Naive thymus-derived CD8-positive, alpha-beta T cell (primary cell): ENCODE measurements at regions not wholly inside any gene's neighbourhood (a gene's known extent, or its start where the extent isn't known, plus 50 kb on each side); places are given as distances from the start of the nearest gene placed in this dataset.

Experiments
- ATAC-seq, 2 donors: fragments of 150-1000 bp; cut with Tn5 transposase in 1 of 2; sonication (Bioruptor Pico), chemical (Tn5 transposase) in 1 of 2; 1 replicate in 1 of 2; 2 replicates in 1 of 2; pipeline ENCODE4 v1.10.0; 2021; ENCODE audit warnings: mild to moderate bottlenecking in 2 of 2, moderate library complexity in 2 of 2
- POLR2A ChIA-PET: fragments of 350-600 bp; sonication (Branson Sonifier 250); formaldehyde crosslinking; loops from one replicate; lab custom pipeline; 2021; ENCODE audit warnings: antibody characterized with exemption; lab: Charles Lee
- DNase-seq, 10 donors: peaks; one replicate each; pipeline versions ENCODE4 v3.0.0 to v3.0.0-alpha.2; 2020 to 2022
- H3K27ac Mint-ChIP-seq, 10 donors: one replicate each; pipeline ENCODE4 v1.8.0; 2020 to 2022; ENCODE audit warnings: mild to moderate bottlenecking in 10 of 10, mixed read lengths in 10 of 10, moderate library complexity in 4 of 10, inconsistent platforms in 1 of 10
- H3K27me3 Mint-ChIP-seq, 5 donors: one replicate each; pipeline ENCODE4 v1.8.0; 2021 to 2022; ENCODE audit warnings: mixed read lengths in 5 of 5
- H3K36me3 Mint-ChIP-seq, 3 donors: one replicate each; pipeline ENCODE4 v1.8.0; 2020 to 2022; ENCODE audit warnings: mixed read lengths in 3 of 3, mild to moderate bottlenecking in 2 of 3, inconsistent platforms in 1 of 3
- H3K4me1 Mint-ChIP-seq, 4 donors: one replicate each; pipeline ENCODE4 v1.8.0; 2021 to 2022; ENCODE audit warnings: mixed read lengths in 4 of 4
- H3K4me3 Mint-ChIP-seq, 10 donors: one replicate each; pipeline ENCODE4 v1.8.0; 2020 to 2022; ENCODE audit warnings: mild to moderate bottlenecking in 10 of 10, mixed read lengths in 10 of 10, moderate library complexity in 6 of 10, inconsistent platforms in 1 of 10
- H3K9me3 Mint-ChIP-seq, 9 donors: one replicate each; pipeline ENCODE4 v1.8.0; 2020 to 2022; ENCODE audit warnings: mixed read lengths in 9 of 9, mild to moderate bottlenecking in 3 of 9, inconsistent platforms in 1 of 9, moderate library complexity in 1 of 9

DNA sequence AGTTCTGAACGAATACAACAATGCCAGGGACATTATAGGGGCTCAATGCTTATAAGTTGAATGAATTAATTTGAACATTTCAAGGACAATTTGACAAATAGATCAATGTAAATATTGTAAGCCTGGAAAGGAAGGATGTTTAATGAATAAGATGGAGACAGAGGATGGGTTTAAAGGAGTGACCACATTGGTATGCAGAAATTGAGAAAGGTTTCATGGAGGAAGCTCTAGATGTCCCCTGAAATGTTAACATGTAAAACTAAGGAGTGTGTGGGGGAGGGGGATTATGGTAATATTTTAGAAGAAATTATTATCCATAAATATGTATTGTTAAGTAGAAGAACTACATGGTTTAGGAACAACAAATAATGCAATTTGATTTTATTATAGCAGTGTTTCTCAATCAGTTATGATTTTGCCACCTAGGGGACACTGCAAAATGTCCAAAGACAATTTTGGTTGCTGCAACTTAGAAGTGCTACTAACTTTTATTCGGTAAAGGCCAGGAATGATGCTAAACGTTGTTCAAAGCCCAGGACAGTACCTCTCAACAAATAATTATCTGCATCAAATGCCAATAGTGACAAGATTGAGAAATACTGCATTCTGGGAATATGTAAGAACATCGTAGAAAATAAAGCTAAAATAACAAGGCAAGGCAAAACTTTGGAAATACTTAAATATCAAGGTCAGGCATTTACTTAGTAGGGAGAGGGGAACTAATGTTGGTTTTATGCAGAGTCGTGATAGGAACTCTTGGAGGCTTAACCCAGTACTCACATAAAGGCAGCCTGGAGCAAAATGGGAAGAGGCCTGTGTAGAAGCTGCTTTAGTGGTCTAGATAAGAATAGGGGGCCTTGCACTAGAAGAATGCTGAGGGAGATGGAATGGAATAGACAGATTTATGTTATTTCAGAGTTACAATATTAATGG is 686.9 kb upstream of the CITED2 start:
- no peaks in the 10 kb centered on the region for H3K36me3 Mint-ChIP-seq
- no peak overlapping the region for H3K27ac Mint-ChIP-seq
- no peak for ATAC-seq
- no peak for DNase-seq
- no peaks in the 10 kb centered on the region for H3K4me1 Mint-ChIP-seq
- H3K4me3 Mint-ChIP-seq: no peak overlapping the region
- H3K27me3 Mint-ChIP-seq: peaks cover 0 to 21% (median 8%) of the 10 kb centered on the region in 5 donors
- POLR2A ChIA-PET: no interaction called here
- H3K9me3 Mint-ChIP-seq: peaks cover 0 to 2% (median 0%) of the 10 kb centered on the region in 9 donors

DNA sequence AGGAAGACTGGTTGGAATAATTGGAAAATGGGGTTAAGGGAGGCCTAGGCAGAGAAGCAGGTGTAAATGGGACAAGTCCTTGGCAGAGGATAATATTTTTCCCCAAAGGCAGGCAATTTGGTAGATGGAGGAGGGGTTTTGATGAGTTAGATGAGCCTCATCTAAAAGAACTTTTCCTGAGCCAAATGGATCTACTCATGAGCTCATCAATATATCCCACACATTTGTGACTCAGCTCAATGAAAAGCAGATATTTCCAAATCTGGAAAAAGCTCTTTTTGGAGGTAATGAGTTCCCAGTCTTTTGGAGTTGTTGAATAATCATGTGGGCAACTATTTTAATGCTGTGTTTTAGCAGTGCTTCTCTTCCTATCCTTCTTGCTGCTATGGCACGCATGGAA is 685.5 kb upstream of the CITED2 start:
- Mint-ChIP-seq H3K4me3 (no peak overlapping the region), H3K27me3 (peaks cover 0 to 22% (median 8%) of the 10 kb centered on the region in 5 donors), H3K36me3 (no peaks in the 10 kb centered on the region), H3K9me3 (peaks cover 0 to 2% (median 0%) of the 10 kb centered on the region in 9 donors), H3K27ac (no peak overlapping the region), H3K4me1 (no peaks in the 10 kb centered on the region)
- DNase-seq: no peak
- POLR2A ChIA-PET: no interaction called here
- no peak for ATAC-seq

DNA sequence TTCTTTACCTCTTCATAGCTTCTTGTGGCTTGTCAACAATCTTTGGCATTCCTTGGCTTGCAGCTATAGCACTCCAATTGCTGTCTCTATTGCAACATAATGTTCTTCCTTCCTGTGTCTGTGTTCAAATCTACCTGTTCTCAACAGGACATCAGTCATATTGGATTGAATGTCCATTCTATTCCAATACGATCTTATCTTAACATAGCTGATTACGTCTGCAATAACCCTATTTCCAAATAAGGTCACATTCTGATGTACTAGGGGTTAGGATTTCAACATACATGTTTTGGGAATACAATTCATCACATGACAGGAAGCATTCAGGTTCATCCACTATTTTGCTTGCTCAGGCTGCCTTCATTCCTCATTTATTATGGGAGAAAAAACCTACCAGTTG is 684.4 kb upstream of the CITED2 start:
- POLR2A ChIA-PET: no interaction called here
- Mint-ChIP-seq H3K4me1 (no peaks in the 10 kb centered on the region), H3K27ac (no peak overlapping the region), H3K27me3 (peaks cover 0 to 22% (median 8%) of the 10 kb centered on the region in 5 donors), H3K4me3 (no peak overlapping the region), H3K9me3 (peaks cover 0 to 2% (median 0%) of the 10 kb centered on the region in 9 donors), H3K36me3 (no peaks in the 10 kb centered on the region)
- no peak for ATAC-seq
- DNase-seq: no peak

DNA sequence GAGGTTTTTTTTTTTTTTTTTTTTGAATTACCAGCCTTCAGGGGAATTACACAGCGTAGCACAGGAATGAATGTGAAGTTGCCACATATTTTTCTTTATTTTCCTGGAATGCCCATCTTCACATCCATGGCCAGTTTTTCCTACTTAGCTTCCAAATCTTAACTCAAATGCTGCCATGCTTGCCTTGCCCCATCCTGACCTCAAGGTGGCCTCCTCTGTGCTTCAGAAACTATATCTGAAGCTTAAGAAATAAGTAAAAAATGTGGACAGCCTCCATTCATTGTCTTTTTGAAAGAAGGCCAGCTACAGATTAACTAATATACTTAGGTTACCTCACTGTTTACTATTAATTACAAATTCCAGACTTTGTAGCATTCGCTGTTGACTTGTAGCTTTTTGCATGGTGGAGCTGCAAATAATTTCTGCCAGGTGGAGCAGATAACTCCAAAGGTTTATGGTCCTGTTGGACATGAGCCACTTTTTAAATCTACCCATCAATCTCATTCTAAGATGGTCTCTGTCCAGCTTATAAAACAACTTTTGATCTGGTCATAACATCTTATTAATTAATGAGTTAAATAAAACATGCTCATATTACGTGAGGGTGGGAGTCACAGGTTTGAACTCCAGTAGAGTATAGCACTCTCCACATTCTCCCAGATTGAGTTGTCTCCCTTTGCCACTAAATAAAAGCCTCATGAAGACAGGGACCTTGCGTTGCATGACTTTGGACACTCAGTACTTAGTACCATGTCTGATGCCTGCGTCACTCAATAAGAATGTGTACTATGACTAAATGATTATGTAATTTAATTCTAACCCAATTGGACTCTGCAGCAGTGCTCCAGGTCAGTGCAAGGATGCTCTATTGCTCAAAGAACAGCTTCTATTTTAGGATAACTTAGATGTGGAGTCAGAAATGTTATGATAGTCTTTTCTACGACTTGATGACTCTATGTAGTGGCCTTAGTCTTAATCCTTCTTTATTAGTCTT is 678.6 kb upstream of the CITED2 start:
- H3K36me3 Mint-ChIP-seq: no peaks in the 10 kb centered on the region
- no peak for ATAC-seq
- DNase-seq: no peak
- peaks cover 0 to 2% (median 0%) of the 10 kb centered on the region in 9 donors for H3K9me3 Mint-ChIP-seq
- H3K4me3 Mint-ChIP-seq: no peak overlapping the region
- peaks cover 0 to 25% (median 4%) of the 10 kb centered on the region in 5 donors for H3K27me3 Mint-ChIP-seq
- H3K4me1 Mint-ChIP-seq: no peaks in the 10 kb centered on the region
- POLR2A ChIA-PET: interaction anchor here (0.7 kb wide), 1 partner anchor 55 kb away, joined by 4 read pairs; no protein-coding TSS in a partner anchor
- no peak overlapping the region for H3K27ac Mint-ChIP-seq

DNA sequence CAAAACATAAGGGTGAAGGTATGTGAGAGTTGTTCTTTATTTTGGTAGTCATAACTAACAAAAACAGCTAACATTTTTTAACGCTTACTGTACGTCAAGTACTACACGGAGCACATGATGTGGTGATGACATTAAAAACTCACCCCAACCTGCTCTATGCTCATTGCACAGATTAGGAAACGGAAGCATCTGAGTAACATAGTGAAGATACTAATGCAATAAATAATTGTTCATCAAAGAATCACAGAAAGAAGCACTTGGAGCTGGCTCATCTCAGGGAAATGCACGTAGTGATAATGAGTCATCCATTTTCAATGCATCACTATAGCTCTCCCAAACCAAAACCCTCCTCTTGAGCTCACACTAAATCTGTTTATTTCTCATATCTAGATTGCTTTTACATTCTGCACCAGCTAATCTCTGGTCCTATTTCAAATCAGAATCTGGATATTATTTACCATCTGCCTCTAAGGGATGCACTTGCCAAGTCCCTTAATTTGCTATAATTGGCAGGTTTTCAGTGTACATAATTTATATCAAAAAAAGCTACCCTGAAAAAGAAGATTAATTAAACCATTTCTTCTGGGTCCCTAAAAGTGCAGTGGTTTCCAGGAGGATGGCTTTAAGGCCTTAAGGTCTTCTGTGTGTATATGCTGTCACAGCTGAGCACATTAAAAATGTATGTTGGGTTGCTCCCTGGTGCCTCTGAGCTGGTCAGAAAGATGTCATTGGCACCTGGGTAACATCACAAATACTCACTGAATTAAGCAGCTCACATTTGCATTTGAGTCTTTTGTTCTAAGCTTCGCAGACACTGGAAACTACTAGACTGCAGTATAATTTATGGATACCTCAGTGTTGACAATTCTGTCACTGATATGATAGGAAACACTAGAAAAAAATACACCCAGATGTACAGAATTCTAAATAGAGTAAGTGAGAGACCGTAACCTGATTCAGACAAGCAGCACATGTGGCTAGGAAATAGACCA is 677.4 kb upstream of the CITED2 start:
- H3K27ac Mint-ChIP-seq: no peak overlapping the region
- DNase-seq (no peak), ATAC-seq (no peak)
- peaks cover 0 to 2% (median 0%) of the 10 kb centered on the region in 9 donors for H3K9me3 Mint-ChIP-seq
- H3K4me3 Mint-ChIP-seq: no peak overlapping the region
- peaks cover 0 to 25% (median 4%) of the 10 kb centered on the region in 5 donors for H3K27me3 Mint-ChIP-seq
- no peaks in the 10 kb centered on the region for H3K4me1 Mint-ChIP-seq
- POLR2A ChIA-PET: no interaction called here
- no peaks in the 10 kb centered on the region for H3K36me3 Mint-ChIP-seq

DNA sequence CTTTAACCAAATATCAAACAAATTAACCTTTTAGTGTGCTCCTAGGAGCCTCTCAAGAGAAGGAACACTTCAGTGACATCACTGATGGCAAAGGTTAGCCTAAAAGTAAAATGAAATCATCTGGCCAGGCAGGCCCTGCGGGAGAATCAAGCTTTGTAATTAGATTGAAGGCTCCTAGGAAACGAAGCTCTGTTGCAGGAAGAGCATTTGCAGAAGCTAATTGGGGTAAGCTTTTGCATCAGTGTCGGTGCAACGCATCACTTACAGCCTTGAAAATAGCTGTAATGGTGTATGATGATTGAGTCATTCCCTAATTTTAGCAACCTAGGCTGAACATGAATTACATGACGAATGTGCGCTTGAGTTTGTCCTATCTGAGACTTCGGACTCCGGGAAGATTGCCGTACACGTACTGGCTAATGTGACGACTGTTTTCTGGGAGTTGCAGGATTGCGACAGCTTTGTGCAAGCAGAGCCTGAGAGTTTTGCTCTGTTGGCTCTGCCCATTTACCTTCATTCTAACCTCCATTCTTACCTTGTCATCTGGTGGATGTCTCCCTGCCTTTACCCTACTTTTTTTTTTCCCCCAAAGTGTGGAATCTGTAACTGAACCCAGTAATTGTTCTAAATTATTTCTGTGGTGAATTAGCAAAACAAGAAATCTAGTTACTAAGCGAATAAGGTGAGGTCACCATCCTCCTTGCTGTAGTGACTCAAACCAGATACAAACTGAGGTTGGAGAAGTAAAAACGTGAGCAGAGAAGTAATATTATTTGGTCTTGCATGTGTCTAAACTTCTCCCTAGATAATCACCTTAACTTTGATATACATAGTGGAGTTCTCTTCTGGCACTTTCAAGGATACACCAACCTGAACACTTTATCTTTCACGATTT is 675.9 kb upstream of the CITED2 start:
- POLR2A ChIA-PET: no interaction called here
- DNase-seq: no peak
- H3K4me3 Mint-ChIP-seq: peak overlapping the region in 1 of 10 donors; percentile 38
- no peak for ATAC-seq
- no peak overlapping the region for H3K27ac Mint-ChIP-seq
- no peaks in the 10 kb centered on the region for H3K36me3 Mint-ChIP-seq
- peaks cover 0 to 1% (median 0%) of the 10 kb centered on the region in 4 donors for H3K4me1 Mint-ChIP-seq
- H3K27me3 Mint-ChIP-seq: peaks cover 0 to 31% (median 4%) of the 10 kb centered on the region in 5 donors
- peaks cover 0 to 2% (median 0%) of the 10 kb centered on the region in 9 donors for H3K9me3 Mint-ChIP-seq

DNA sequence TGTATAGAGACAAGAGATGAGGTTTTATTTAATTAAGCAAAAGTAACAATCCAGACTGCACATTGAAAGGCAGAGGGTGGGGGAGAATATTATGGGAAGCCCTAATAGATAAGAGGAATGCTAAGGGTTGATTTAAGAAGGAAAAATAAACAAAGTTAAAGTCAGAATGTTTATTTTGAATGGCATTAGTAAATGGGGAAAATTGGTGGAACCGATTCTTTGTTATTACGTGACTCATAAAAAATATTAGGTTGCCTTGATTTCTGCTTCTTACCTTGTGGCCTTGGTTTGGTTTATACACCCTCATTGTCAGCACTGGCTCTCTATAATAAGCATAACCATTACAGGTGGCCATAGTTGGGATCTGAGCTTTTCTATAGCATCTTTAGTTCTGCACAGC is 674.8 kb upstream of the CITED2 start:
- Mint-ChIP-seq H3K36me3 (no peaks in the 10 kb centered on the region), H3K4me3 (no peak overlapping the region), H3K27ac (no peak overlapping the region), H3K4me1 (peaks cover 0 to 2% (median 0%) of the 10 kb centered on the region in 4 donors), H3K27me3 (peaks cover 0 to 35% (median 4%) of the 10 kb centered on the region in 5 donors), H3K9me3 (peaks cover 0 to 2% (median 0%) of the 10 kb centered on the region in 9 donors)
- no peak for ATAC-seq
- no peak for DNase-seq
- POLR2A ChIA-PET: no interaction called here

DNA sequence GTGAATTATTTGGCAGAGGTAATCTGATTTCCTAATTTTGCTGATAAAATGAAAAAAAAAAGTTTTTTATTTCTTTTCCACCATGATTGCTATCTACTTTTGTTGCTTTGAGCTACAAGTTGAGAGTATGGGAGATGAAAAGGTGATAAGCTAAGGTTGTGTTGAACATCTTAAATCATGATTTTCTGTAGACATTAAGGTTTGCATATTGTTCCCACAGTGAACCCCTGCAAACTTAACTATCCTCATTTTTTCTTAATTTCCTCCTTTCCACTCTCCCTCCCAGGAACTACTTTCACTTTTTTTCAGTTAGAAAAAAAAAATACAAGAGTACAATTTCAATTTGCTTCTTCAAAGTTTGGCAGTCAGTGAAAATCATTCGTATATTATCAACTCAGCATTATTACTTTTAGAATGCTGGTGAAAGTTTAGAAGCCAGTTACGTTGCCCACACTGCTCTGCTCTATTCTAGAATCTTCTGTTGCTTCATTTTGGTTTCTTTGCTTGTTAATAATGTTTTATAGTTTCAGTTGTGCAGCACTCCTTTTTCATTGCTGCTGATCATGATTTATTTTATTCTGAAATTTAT is 673.8 kb upstream of the CITED2 start:
- Mint-ChIP-seq H3K36me3 (no peaks in the 10 kb centered on the region), H3K4me1 (peaks cover 0 to 8% (median 0%) of the 10 kb centered on the region in 4 donors), H3K4me3 (no peak overlapping the region), H3K27me3 (peaks cover 0 to 35% (median 4%) of the 10 kb centered on the region in 5 donors), H3K27ac (no peak overlapping the region), H3K9me3 (peaks cover 0 to 2% (median 0%) of the 10 kb centered on the region in 9 donors)
- ATAC-seq: no peak
- no peak for DNase-seq
- POLR2A ChIA-PET: no interaction called here

DNA sequence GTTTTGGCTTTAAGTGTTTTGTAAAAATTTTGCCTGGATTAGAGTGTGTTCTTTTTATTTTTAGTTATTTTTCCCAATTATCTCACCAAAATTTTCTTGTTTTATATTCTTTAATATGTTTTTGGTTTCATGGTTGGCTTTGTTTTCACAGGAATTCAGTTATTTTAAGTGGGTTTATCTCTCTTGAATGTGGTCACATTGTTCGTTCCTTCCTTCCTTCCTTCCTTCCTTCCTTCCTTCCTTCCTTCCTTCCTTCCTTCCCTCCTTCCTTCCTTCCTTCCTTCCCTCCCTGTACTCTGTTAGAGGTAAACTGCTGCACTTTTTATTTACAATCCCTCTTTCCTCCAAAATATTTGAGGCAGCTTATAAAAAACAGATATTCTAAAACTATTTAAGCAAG is 672.9 kb upstream of the CITED2 start:
- peaks cover 0 to 8% (median 0%) of the 10 kb centered on the region in 4 donors for H3K4me1 Mint-ChIP-seq
- peaks cover 0 to 2% (median 0%) of the 10 kb centered on the region in 9 donors for H3K9me3 Mint-ChIP-seq
- H3K36me3 Mint-ChIP-seq: no peaks in the 10 kb centered on the region
- no peak for ATAC-seq
- DNase-seq: no peak
- H3K27ac Mint-ChIP-seq: no peak overlapping the region
- POLR2A ChIA-PET: no interaction called here
- no peak overlapping the region for H3K4me3 Mint-ChIP-seq
- peaks cover 0 to 35% (median 4%) of the 10 kb centered on the region in 5 donors for H3K27me3 Mint-ChIP-seq

DNA sequence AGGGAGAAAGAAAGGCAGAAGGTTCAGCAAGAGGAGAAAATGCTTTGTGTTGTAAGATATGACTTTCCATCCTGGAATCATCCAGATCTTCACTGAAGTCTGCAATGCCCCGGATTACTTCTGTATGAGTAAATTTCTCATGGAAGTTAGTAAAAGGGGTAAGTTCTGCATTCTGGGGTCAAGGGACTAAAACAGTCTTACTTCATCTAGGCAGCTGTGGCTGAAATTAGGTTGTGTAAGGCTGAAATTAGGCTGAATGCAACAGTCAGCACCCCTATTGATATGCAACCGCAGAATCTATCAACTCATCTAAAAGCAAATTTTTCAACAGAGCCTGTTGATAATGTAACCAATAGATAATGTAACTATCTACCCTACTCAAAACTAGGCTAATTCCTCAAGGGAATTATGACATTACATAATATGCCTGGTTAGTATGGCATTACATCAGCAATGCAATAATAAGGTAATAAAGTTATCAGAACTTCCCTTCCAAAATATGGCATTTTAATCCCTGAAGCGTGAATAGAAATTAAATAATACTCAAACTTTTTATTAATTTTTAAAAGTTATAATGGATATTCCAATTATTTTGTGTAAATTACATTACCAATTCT is 671.7 kb upstream of the CITED2 start:
- POLR2A ChIA-PET: no interaction called here
- DNase-seq (no peak), ATAC-seq (no peak)
- Mint-ChIP-seq H3K4me3 (no peak overlapping the region), H3K9me3 (peaks cover 0 to 2% (median 0%) of the 10 kb centered on the region in 9 donors), H3K4me1 (peaks cover 0 to 8% (median 0%) of the 10 kb centered on the region in 4 donors), H3K27ac (no peak overlapping the region), H3K27me3 (peaks cover 0 to 30% (median 4%) of the 10 kb centered on the region in 5 donors), H3K36me3 (no peaks in the 10 kb centered on the region)
